Small intestine (tissue), 7 donors: ENCODE measurements at regions not wholly inside any gene's neighbourhood (a gene's known extent, or its start where the extent isn't known, plus 50 kb on each side); places are given as distances from the start of the nearest gene placed in this dataset.

Source experiments
- DNase-seq, 2 donors: peaks; one replicate each; pipeline versions ENCODE4 v3.0.0 to v3.0.0-alpha.2; 2013
- FAIRE-seq: peaks from 2 replicates; lab custom pipeline; 2012; peaks lifted over from hg19 to GRCh38; lab: Jason Lieb, UNC
- H3K27ac ChIP-seq, 3 donors: one replicate each; pipeline ENCODE4 v1.5.1; 2013; ENCODE audit warnings: low read length in 2 of 3, mild to moderate bottlenecking in 2 of 3, control low read depth in 1 of 3, inconsistent platforms in 1 of 3, low read depth in 1 of 3, moderate library complexity in 1 of 3
- H3K27me3 ChIP-seq, 3 donors: one replicate each; pipeline ENCODE4 v1.6.1; 2013; ENCODE audit warnings: low read length in 3 of 3, inconsistent platforms in 1 of 3; ENCODE audit not compliant: control insufficient read depth in 3 of 3, insufficient read depth in 3 of 3
- H3K36me3 ChIP-seq, 3 donors: one replicate each; pipeline ENCODE4 v1.6.1; 2013; ENCODE audit warnings: low read length in 3 of 3, inconsistent platforms in 1 of 3, low read depth in 1 of 3, mild to moderate bottlenecking in 1 of 3, moderate library complexity in 1 of 3; ENCODE audit not compliant: control insufficient read depth in 3 of 3, insufficient read depth in 2 of 3
- H3K4me1 ChIP-seq, 3 donors: one replicate each; pipeline ENCODE4 v1.6.1; 2013; ENCODE audit warnings: low read length in 2 of 3, inconsistent platforms in 1 of 3, low read depth in 1 of 3, mild to moderate bottlenecking in 1 of 3, moderate library complexity in 1 of 3; ENCODE audit not compliant: control insufficient read depth in 3 of 3, insufficient read depth in 2 of 3
- H3K4me3 ChIP-seq, 3 donors: one replicate each; pipeline ENCODE4 v1.5.1; 2013; ENCODE audit warnings: low read length in 3 of 3, control low read depth in 1 of 3, inconsistent platforms in 1 of 3, low read depth in 1 of 3, mild to moderate bottlenecking in 1 of 3, moderate library complexity in 1 of 3
- H3K9me3 ChIP-seq, 2 donors: one replicate each; pipeline ENCODE4 v1.6.1; 2013; ENCODE audit warnings: low read depth in 1 of 2, low read length in 1 of 2; ENCODE audit not compliant: control insufficient read depth in 2 of 2, insufficient read depth in 1 of 2
- WGBS, 3 donors: extraction: QIAGEN DNeasy Blood & Tissue Kit; methylation state at CpG; one replicate each; pipeline ENCODE4 v1.1.7; 2013; 5-methylcytosine and 5-hydroxymethylcytosine counted together
- donor health status: healthy with polysubstance abuse.
- donor health status: control.
- donor health status: control.
- donor health status: Bipolar disorder and iron deficiency.
- donor health status: healthy.

DNA sequence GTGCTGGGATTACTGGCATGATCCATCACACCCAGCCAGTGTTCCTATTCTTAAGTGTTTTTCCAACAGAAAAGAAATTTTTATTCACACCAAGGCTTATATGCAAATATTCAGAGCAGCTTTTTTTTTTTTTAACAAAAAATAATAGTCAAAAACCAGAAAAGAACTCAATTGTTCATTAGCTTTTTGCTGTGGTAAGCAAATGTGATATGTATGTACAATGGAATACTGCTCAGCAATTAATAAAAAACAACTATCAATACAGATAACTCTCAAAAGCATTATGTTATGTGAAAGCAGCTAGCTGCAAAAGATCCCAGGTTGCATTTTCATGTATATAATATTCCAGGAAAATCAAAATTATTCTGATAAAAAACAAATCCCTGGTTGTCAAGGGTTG is 132.3 kb downstream of the SLIT2 start:
- no peak overlapping the region for H3K27ac ChIP-seq
- FAIRE-seq (no peak), DNase-seq (no peak)
- H3K9me3 ChIP-seq = no peaks in the 10 kb centered on the region
- H3K4me3 ChIP-seq = no peak overlapping the region
- H3K4me1 ChIP-seq = no peaks in the 10 kb centered on the region
- no peaks in the 10 kb centered on the region for H3K27me3 ChIP-seq
- H3K36me3 ChIP-seq = no peaks in the 10 kb centered on the region

DNA sequence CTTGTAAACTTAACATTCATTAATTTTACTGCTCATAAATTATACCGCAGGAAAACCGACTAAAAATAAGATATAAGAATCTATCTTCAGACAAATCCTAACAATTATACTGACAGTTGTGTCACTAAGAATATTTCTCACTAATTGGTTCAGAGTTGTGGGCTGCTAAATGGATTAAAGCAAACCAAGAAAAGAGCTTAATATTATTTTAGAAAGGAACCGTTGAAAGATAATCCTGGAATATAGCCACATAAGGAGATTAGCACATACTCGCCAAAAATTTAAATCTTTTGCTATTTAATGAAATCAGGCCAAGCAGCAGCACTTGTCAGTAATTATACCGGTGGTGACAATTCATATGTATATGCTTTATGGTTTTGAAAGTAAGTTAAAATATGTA is 132.8 kb downstream of the SLIT2 start:
- no peak for DNase-seq
- Histone ChIP-seq H3K4me1 (no peaks in the 10 kb centered on the region), H3K9me3 (no peaks in the 10 kb centered on the region), H3K36me3 (no peaks in the 10 kb centered on the region), H3K27ac (no peak overlapping the region), H3K4me3 (no peak overlapping the region), H3K27me3 (no peaks in the 10 kb centered on the region)
- no peak for FAIRE-seq
- WGBS, 3 donors = 69 to 78% (median 78%) methylated on average over 5 of the region's 5 CpGs

DNA sequence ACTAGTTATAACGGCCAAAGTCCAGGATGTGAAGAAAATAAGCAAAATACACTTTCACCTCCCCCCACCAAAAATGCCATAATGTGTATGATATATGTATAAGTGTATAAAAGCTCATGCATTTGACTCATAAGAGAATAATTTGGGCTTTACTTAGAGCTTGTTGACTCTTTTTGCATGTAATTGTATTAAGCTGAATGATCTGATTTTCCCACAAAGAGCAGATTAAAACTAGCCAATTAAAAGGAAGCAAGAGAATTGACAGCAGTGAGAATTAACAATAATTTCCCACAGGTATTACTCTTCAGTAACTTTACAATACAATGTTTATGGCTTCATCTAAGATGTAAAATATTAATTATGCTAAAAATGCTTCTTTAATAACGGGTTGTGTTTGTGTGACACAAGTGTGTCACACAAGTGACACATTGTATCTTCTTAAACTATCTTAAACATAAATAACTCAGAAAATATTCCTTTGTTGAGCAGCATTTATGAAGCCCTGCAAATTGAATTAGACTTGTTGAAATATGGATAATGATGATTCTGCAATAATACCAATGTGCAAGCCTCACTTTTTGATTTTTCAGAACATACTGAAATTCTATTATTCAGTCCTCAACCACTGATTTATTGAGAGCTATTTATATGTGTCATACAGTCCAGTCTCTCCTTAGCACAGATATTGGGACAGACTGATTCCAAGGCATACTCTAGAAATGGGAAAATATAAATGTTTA is 134.5 kb downstream of the SLIT2 start:
- no peak overlapping the region for H3K4me3 ChIP-seq
- DNase-seq (no peak), FAIRE-seq (no peak)
- H3K9me3 ChIP-seq = no peaks in the 10 kb centered on the region
- no peaks in the 10 kb centered on the region for H3K36me3 ChIP-seq
- no peaks in the 10 kb centered on the region for H3K4me1 ChIP-seq
- H3K27ac ChIP-seq = no peak overlapping the region
- no peaks in the 10 kb centered on the region for H3K27me3 ChIP-seq
- WGBS, 3 donors = 69 to 72% (median 71%) methylated on average over 2 of the region's 2 CpGs

DNA sequence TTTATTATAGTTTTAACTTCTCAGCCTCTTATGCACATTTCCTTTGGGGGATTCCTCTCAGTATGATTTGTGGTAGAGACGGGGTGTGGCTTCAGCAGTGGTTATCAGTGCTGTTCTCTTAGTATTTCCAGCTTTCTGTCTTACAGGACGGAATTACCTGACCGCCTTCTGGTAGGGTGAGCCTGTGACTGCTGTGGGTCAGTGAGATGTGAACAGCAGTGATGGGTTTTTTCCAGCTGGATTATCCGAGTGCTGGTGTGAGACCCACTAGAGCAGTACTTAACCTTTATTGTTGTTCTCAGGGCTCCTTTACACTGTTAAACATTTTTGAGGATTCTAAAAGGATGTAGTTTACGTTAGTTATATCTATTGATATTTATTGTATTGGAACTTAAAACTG is 135.2 kb downstream of the SLIT2 start:
- no peak overlapping the region for H3K27ac ChIP-seq
- H3K4me1 ChIP-seq = no peaks in the 10 kb centered on the region
- no peaks in the 10 kb centered on the region for H3K9me3 ChIP-seq
- no peak for DNase-seq
- WGBS, 3 donors = 80 to 88% (median 88%) methylated on average over 5 of the region's 5 CpGs
- H3K27me3 ChIP-seq = no peaks in the 10 kb centered on the region
- no peaks in the 10 kb centered on the region for H3K36me3 ChIP-seq
- no peak for FAIRE-seq
- no peak overlapping the region for H3K4me3 ChIP-seq

DNA sequence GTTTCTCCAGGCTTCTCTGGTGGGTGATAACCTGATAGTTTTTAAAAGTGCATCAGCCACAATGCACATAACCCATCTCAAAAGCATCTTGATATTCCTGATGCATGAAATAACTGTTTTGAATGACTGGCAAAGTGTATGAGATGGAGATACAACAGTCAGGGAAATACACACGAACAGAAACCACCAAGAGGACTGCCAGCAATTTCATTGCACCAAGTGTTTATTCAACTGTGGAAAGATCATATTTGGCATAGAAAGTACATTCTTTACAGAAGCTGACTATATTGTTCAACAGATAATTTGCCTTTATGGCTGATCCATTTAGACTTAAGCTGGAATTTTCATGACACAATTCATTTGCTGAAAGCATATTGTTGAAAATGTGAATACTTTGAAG is 139.5 kb downstream of the SLIT2 start:
- Histone ChIP-seq H3K4me1 (no peaks in the 10 kb centered on the region), H3K27ac (no peak overlapping the region), H3K4me3 (no peak overlapping the region), H3K9me3 (no peaks in the 10 kb centered on the region), H3K27me3 (no peaks in the 10 kb centered on the region), H3K36me3 (no peaks in the 10 kb centered on the region)
- FAIRE-seq = no peak
- whole genome bisulfite sequencing, 3 donors = 19 to 52% (median 42%) methylated on average over 1 of the region's 1 CpG
- no peak for DNase-seq

DNA sequence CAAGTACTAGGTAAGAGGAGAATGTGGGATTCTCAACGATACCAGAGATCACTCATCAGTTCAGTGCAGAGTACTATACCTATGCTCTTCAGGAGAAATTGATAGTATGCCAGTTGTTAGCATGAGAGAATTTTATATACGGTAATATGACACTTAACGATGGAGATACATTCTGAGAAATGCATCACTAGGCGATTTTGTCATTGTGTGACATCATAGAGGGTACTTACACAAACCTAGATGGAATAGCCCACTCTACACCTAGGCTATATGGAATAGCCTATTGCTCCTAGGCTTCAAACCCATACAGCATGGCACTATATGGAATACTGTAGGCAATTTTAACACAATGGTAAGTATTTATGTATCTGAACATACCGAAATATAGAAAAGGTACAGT is 140.2 kb downstream of the SLIT2 start:
- no peaks in the 10 kb centered on the region for H3K36me3 ChIP-seq
- no peaks in the 10 kb centered on the region for H3K27me3 ChIP-seq
- H3K9me3 ChIP-seq = no peaks in the 10 kb centered on the region
- no peak overlapping the region for H3K4me3 ChIP-seq
- no peak for FAIRE-seq
- H3K4me1 ChIP-seq = no peaks in the 10 kb centered on the region
- 84 to 93% (median 91%) methylated on average over 5 of the region's 5 CpGs for WGBS, 3 donors
- no peak overlapping the region for H3K27ac ChIP-seq
- DNase-seq = no peak

DNA sequence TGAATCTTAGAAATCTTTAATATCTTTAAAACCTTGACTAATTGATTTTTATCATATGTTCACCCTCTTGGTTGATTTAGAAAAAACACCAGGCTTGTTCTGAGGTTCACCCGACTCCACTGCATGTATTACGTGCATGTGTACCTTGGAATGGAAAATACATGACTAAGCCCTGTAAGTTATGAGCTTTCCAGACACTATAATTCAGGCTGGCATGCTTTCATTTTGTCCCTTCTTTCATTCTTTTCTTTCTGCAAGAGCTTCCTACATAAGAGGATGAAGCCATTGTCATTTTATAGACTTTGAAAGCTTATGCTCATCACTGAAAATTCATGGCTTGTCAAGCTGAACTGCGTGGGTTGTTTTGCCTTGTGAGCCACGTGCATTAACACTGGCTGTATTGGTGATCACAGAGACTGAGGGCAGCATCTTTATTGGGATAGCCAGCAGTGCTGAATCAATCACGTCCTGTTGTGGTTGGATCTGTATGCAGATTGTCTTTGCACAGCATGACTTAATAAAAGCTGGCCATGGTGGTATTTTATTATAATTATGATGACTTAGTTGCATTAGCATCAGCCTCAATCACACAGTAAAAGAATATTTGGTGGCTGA is 141.9 kb downstream of the SLIT2 start:
- no peaks in the 10 kb centered on the region for H3K36me3 ChIP-seq
- DNase-seq (no peak), FAIRE-seq (no peak)
- 56 to 76% (median 65%) methylated on average over 5 of the region's 5 CpGs for WGBS, 3 donors
- no peaks in the 10 kb centered on the region for H3K27me3 ChIP-seq
- no peak overlapping the region for H3K27ac ChIP-seq
- no peaks in the 10 kb centered on the region for H3K4me1 ChIP-seq
- no peak overlapping the region for H3K4me3 ChIP-seq
- H3K9me3 ChIP-seq = no peaks in the 10 kb centered on the region

DNA sequence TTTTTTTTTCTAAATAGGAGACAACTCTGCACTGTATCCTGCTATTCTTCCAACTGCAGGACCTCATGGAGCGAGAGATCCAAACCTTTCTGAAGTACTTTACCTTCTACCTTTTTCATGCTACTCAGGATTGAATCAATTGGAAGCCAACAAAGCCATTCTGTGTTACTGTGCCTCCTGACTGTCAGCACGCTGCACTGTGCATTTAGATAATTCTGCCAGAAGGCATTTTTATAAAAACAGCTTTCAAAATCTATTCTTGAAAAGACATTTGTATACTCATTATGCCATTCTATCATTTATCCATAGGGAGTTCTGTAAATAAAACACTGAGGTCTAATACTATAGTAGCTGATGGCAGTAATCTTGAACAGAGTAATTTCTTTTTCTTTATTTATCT is 142.8 kb downstream of the SLIT2 start:
- FAIRE-seq = no peak
- no peaks in the 10 kb centered on the region for H3K4me1 ChIP-seq
- H3K36me3 ChIP-seq = no peaks in the 10 kb centered on the region
- no peak overlapping the region for H3K4me3 ChIP-seq
- DNase-seq = no peak
- WGBS, 3 donors = 71 to 89% (median 84%) methylated on average over 2 of the region's 2 CpGs
- no peak overlapping the region for H3K27ac ChIP-seq
- no peaks in the 10 kb centered on the region for H3K27me3 ChIP-seq
- H3K9me3 ChIP-seq = no peaks in the 10 kb centered on the region
